ENCODE measurements at regions not wholly inside any gene's neighbourhood (a gene's known extent, or its start where the extent isn't known, plus 50 kb on each side); places are given as distances from the start of the nearest gene placed in this dataset.
"Not testable (repeated sequence)": the region's sequence is repeated elsewhere in the genome, so short reads cannot be mapped to it uniquely, and the experiment has no call there.

GRCh38 chrX:122224137-122224536 is 959.9 kb upstream of the GRIA3 start:
- H3K27ac ChIP-seq (ENCODE audit: extremely low read depth, low read depth, low read length); POLR2A ChIA-PET; H3K4me1 ChIP-seq (ENCODE audit: control insufficient read depth, insufficient read depth, low read length); CTCF ChIA-PET; H3K4me3 ChIP-seq (ENCODE audit: low read depth, low read length); H3K36me3 ChIP-seq (ENCODE audit: control insufficient read depth in 2 of 2, insufficient read depth in 1 of 2, low read length in 2 of 2); H3K9me3 ChIP-seq (ENCODE audit: control insufficient read depth, insufficient read depth, low read depth, low read length): not testable (repeated sequence)

GRCh38 chrX:122238801-122239200 is 945.3 kb upstream of the GRIA3 start:
- ChIA-PET POLR2A (no interaction called here), CTCF (no interaction called here)
- no peaks in the 10 kb centered on the region for H3K4me1 ChIP-seq (ENCODE audit: control insufficient read depth, insufficient read depth, low read length)
- no peaks in the 10 kb centered on the region for H3K36me3 ChIP-seq (ENCODE audit: control insufficient read depth in 2 of 2, insufficient read depth in 1 of 2, low read length in 2 of 2)
- no peaks in the 10 kb centered on the region for H3K9me3 ChIP-seq (ENCODE audit: control insufficient read depth, insufficient read depth, low read depth, low read length)
- TF ChIP-seq AEBP2 (tag by site-specific recombination; IDR thresholded peaks at IDR 0.05; ENCODE audit: borderline replicate concordance) (no peak), BCL11B (tag by site-specific recombination; IDR thresholded peaks at IDR 0.05; ENCODE audit: low read depth) (no peak), ZNF114 (tag by site-specific recombination; IDR thresholded peaks at IDR 0.05) (no peak), ZNF473 (tag by site-specific recombination; IDR thresholded peaks at IDR 0.05) (no peak), ZNF560 (tag by site-specific recombination; IDR thresholded peaks at IDR 0.05; ENCODE audit: borderline replicate concordance) (no peak), ZNF513 (tag by site-specific recombination; IDR thresholded peaks at IDR 0.05) (no peak), ZNF555 (tag by site-specific recombination; conservative IDR thresholded peaks at IDR 0.05) (no peak), ZNF600 (tag by site-specific recombination; IDR thresholded peaks at IDR 0.05) (no peak), ZNF785 (tag by site-specific recombination; IDR thresholded peaks at IDR 0.05) (no peak), ZNF548 (tag by site-specific recombination; IDR thresholded peaks at IDR 0.05) (no peak), ZNF16 (tag by site-specific recombination; IDR thresholded peaks at IDR 0.05; ENCODE audit: low read depth) (no peak), MZF1 (tag by site-specific recombination; IDR thresholded peaks at IDR 0.05; ENCODE audit: borderline replicate concordance) (no peak), ZNF169 (tag by site-specific recombination; IDR thresholded peaks at IDR 0.05) (no peak), GLI4 (tag by site-specific recombination; IDR thresholded peaks at IDR 0.05) (no peak), ZSCAN30 (tag by site-specific recombination; IDR thresholded peaks at IDR 0.05) (no peak), PRDM10 (tag by site-specific recombination; IDR thresholded peaks at IDR 0.05) (no peak), ZNF366 (tag by site-specific recombination; conservative IDR thresholded peaks at IDR 0.05) (no peak), ZNF398 (tag by site-specific recombination; IDR thresholded peaks at IDR 0.05) (no peak)
- no peak overlapping the region for H3K27ac ChIP-seq (ENCODE audit: extremely low read depth, low read depth, low read length)
- no peak overlapping the region for H3K4me3 ChIP-seq (ENCODE audit: low read depth, low read length)
